ENCODE measurements at regions not wholly inside any gene's neighbourhood (a gene's known extent, or its start where the extent isn't known, plus 50 kb on each side); places are given as distances from the start of the nearest gene placed in this dataset.

DNA sequence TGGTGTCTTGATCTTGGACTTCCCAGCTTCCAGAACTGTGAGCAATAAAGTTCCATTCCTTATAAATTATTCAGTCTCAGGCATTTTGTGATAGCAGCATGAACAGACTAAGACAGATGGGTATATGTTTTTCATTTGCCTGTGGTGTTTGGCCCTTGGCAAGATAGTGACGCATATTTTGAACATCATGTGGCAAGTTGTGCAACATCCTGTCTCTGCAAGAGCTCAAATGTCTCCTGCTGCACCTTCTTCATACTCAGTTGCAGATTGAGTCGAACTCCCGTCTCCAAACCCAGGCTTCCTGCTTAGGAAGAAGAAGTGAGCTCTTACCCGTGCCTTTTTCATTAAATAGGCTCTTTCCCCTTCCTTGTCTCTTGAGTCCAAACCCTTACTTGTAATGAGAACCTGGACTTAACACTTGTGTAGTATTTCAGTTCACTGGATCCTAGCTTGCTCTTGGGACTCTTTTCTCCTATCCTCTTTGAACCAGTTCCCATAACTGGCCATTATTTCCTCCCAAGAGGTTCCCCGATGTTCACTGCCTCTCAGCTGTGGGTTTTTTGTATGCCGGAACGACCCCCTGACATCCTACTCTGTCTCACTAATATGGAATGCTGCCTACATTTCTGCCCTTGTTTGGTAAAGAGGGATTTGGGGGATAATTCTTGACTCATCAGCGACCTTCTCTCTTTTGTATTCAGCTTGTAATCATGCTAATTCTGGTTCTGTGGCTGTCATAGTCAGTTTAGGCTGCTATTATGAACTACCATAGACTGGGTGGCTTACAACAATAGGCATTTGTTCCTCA lies 125.0 kb upstream of the KCNK2 start:
- Histone ChIP-seq H3K27me3 (no peaks in the 10 kb centered on the region), H3K9me3 (peaks cover 0 to 6% (median 0%) of the 10 kb centered on the region in 3 donors), H3K36me3 (no peaks in the 10 kb centered on the region), H3K27ac (no peak overlapping the region), H3K4me1 (no peaks in the 10 kb centered on the region), H3K4me3 (no peak overlapping the region)
- TF ChIP-seq, protein P1, sequence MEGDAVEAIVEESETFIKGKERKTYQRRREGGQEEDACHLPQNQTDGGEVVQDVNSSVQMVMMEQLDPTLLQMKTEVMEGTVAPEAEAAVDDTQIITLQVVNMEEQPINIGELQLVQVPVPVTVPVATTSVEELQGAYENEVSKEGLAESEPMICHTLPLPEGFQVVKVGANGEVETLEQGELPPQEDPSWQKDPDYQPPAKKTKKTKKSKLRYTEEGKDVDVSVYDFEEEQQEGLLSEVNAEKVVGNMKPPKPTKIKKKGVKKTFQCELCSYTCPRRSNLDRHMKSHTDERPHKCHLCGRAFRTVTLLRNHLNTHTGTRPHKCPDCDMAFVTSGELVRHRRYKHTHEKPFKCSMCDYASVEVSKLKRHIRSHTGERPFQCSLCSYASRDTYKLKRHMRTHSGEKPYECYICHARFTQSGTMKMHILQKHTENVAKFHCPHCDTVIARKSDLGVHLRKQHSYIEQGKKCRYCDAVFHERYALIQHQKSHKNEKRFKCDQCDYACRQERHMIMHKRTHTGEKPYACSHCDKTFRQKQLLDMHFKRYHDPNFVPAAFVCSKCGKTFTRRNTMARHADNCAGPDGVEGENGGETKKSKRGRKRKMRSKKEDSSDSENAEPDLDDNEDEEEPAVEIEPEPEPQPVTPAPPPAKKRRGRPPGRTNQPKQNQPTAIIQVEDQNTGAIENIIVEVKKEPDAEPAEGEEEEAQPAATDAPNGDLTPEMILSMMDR (IDR thresholded peaks at IDR 0.05): no peak
- intact Hi-C loops (cut with DNase I; ENCODE audit: low total_unique reads): no loop called here
- no peak for DNase-seq

DNA sequence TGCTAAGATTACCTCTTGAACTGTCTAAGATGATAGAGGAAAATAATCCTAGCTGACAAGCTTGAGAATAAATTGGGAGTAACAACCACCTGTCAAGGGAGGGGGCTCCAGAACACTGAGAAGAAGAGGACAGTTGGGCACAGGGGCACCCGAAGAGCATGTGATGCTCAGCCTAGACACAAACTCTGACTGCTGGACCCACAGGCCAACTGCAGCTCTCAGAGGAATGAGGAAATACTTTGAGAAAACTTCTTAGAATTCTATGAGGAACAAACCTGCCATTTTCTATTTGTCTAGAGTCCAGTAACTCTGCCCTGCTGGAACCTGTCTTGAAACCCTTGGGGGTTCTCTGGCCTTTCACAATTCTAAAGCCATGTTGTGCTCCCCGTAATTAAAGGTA lies 124.1 kb upstream of the KCNK2 start:
- peaks cover 0 to 6% (median 0%) of the 10 kb centered on the region in 3 donors for H3K9me3 ChIP-seq
- no peak overlapping the region for H3K4me3 ChIP-seq
- TF ChIP-seq, protein P1 (IDR thresholded peaks at IDR 0.05): no peak
- no peak overlapping the region for H3K27ac ChIP-seq
- H3K27me3 ChIP-seq: no peaks in the 10 kb centered on the region
- intact Hi-C loops (cut with DNase I; ENCODE audit: low total_unique reads): no loop called here
- H3K36me3 ChIP-seq: no peaks in the 10 kb centered on the region
- DNase-seq: no peak
- no peaks in the 10 kb centered on the region for H3K4me1 ChIP-seq

DNA sequence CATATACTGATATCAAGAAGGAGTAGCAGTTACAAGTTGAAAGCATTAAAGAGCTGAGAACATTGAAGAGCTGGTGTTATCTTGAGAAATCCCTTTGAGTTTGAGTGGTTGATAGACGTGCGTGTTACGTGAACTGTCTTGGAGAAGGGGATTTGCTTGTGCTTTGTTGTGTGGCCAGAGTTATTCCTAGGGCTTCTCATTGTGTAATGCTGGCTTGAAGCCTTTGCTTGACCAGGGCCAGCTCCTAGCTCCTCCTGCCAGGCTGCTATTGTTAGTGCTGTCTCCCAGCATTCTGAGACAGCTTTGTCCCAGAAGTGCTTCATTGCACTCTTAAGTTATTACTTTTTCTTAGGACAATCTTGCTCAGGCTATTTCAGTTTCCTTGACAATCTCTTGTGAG lies 116.2 kb upstream of the KCNK2 start:
- Histone ChIP-seq H3K27ac (no peak overlapping the region), H3K9me3 (no peaks in the 10 kb centered on the region), H3K27me3 (no peaks in the 10 kb centered on the region), H3K36me3 (no peaks in the 10 kb centered on the region), H3K4me3 (no peak overlapping the region), H3K4me1 (no peaks in the 10 kb centered on the region)
- TF ChIP-seq, protein P1 (IDR thresholded peaks at IDR 0.05): no peak
- intact Hi-C loops (cut with DNase I; ENCODE audit: low total_unique reads): no loop called here
- no peak for DNase-seq

DNA sequence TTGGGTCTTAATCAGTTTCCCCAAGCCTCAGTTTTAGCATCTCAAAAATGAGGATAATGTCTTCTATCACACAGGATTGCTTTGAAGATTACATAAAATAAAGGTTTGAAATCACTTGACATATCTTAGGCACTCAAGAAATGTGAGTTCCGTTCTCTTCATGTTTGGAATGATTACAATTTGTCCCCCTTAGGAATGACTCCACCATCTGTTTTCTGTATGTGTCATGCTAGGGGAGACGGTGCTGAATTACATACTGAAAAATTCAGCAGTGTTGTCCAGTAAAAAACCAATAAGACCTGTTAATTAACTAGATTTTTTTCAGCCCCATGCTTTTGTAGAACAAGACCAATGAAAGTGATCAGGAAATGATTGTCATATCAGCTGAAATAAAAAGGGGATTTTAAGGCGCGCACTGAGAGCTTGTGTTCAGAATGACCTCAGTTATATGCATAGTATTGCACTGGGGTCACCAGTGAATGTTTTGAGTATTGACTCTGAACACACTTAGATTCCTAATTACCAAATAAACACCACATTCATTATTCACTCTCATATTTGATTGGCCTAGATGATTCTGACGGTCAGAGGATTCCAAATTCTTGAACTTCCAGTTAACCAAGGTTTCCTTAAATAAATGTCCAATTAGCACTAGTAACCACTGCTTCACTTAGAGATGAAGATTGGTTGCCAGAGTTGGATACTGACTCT lies 114.5 kb upstream of the KCNK2 start:
- Histone ChIP-seq H3K9me3 (no peaks in the 10 kb centered on the region), H3K4me3 (no peak overlapping the region)
- DNase-seq: no peak

DNA sequence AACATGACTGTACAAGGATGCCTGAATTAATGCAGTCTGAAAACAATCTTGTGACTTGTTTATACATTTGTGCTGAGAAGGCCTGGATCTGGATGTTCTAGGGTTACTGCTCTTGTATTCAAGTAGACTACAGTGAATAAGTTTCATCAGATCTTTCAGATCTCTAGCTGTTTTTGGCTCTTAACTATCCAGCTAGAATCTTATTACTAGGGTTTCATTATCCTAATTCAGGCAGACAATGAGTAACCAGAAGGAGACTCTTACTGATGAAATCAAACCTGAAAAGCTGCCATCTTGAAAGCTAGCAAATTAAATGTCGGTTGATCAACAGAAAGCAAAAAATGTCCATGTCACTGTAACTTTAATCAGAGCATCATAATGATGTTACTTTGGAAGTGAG lies 112.5 kb upstream of the KCNK2 start:
- TF ChIP-seq, protein P1 (IDR thresholded peaks at IDR 0.05): no peak
- Histone ChIP-seq H3K4me3 (no peak overlapping the region), H3K36me3 (no peaks in the 10 kb centered on the region), H3K4me1 (no peaks in the 10 kb centered on the region), H3K27ac (no peak overlapping the region), H3K9me3 (no peaks in the 10 kb centered on the region), H3K27me3 (no peaks in the 10 kb centered on the region)
- intact Hi-C loops (cut with DNase I; ENCODE audit: low total_unique reads): no loop called here
- DNase-seq: no peak

More for the DNA sequence above, 114.5 kb upstream of the KCNK2 start:
- TF ChIP-seq, protein P1 (IDR thresholded peaks at IDR 0.05): no peak
- Histone ChIP-seq H3K4me1 (no peaks in the 10 kb centered on the region), H3K27me3 (no peaks in the 10 kb centered on the region), H3K36me3 (no peaks in the 10 kb centered on the region), H3K27ac (no peak overlapping the region)
- intact Hi-C loops (cut with DNase I; ENCODE audit: low total_unique reads): no loop called here

Data from tibial artery (tissue), 4 donors.